Epithelial cell of esophagus (primary cell): ENCODE measurements at regions not wholly inside any gene's neighbourhood (a gene's known extent, or its start where the extent isn't known, plus 50 kb on each side); places are given as distances from the start of the nearest gene placed in this dataset.

Experiments used
- DNase-seq: peaks from one replicate; pipeline ENCODE4 v3.0.0; 2010; ENCODE audit warnings: low read depth
- H3K4me3 ChIP-seq: 2 replicates; pipeline ENCODE4 v1.5.1; 2011; ENCODE audit warnings: mild to moderate bottlenecking, low read length, control low read depth
- TF ChIP-seq, protein P1 (sequence below): IDR thresholded peaks from 2 replicates; pipeline ENCODE4 v1.5.1; 2011; ENCODE audit warnings: low read depth, mild to moderate bottlenecking, low read length, control low read depth, inconsistent platforms; ENCODE audit not compliant: insufficient read depth; ENCODE audit errors: missing control alignments

DNA sequence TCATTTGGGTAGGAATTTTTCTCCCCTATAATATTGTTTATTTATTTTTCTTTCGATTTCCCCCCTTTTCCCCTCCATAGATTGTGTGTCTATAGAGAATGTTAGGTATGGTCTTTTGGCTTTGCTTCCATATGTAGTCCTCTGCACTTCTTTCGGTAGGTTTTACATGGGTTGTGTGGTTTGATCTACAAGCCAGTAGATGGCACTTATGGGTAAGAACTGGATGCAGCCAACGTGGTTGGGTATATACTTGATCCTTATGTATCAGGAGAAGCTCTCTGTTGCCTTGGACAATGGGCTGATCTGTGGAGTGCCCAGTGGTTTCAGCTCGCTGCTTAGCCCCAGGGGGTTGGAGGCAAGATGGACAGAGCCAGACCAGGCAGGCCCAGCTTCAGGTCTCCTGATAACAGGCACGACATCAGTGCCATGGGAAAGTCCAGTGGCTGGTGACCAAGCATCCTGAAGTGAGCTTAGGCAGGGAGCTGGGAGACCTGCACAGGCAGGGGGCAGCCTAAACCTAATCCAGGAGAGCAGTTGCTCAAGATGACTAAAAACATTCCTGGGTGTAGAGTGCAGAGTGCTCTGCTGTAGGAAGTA is 488.3 kb downstream of the CCDC85A start:
- DNase-seq: peak; percentile 6
- TF ChIP-seq, protein P1, sequence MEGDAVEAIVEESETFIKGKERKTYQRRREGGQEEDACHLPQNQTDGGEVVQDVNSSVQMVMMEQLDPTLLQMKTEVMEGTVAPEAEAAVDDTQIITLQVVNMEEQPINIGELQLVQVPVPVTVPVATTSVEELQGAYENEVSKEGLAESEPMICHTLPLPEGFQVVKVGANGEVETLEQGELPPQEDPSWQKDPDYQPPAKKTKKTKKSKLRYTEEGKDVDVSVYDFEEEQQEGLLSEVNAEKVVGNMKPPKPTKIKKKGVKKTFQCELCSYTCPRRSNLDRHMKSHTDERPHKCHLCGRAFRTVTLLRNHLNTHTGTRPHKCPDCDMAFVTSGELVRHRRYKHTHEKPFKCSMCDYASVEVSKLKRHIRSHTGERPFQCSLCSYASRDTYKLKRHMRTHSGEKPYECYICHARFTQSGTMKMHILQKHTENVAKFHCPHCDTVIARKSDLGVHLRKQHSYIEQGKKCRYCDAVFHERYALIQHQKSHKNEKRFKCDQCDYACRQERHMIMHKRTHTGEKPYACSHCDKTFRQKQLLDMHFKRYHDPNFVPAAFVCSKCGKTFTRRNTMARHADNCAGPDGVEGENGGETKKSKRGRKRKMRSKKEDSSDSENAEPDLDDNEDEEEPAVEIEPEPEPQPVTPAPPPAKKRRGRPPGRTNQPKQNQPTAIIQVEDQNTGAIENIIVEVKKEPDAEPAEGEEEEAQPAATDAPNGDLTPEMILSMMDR: no peak
- H3K4me3 ChIP-seq: no peak overlapping the region

DNA sequence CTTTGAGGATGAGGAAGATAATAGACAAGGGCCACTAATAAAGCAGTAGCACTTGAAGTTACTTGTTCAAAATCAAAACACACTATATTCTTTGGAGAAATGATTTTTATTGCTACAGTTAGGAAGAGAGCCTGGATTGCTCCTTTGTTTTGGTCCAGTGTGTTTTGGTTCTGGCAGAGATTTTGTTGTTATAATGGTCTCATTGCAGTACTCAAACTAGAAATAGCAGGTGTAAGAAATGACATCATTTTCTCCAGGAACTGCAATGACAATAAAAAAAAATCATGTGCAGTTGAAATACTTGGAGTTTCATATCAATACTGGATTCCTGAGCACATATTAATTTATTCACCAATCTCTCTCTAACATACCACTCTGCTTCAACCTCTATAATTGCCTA is 490.3 kb downstream of the CCDC85A start:
- no peak overlapping the region for H3K4me3 ChIP-seq
- TF ChIP-seq, protein P1: no peak
- DNase-seq: no peak

DNA sequence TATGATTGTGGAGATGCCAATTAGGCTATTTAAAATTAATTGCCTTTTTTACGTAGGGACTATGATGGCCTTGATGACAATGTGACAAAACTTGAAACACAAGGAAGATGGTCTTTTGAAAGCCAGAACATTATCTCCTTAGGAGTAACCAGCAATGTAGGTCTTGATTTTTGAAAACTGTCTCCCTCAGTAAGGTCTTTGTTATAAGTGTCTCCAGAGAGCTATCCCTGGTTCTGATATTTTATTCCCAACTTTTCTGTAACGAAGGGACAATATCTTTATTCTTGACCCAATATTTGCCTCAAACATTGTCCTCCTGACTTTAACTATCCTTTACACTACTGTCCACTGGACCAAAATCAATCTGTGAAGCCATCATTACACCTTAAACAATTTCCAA is 493.2 kb downstream of the CCDC85A start:
- no peak for DNase-seq
- H3K4me3 ChIP-seq: no peak overlapping the region
- TF ChIP-seq, protein P1: no peak

DNA sequence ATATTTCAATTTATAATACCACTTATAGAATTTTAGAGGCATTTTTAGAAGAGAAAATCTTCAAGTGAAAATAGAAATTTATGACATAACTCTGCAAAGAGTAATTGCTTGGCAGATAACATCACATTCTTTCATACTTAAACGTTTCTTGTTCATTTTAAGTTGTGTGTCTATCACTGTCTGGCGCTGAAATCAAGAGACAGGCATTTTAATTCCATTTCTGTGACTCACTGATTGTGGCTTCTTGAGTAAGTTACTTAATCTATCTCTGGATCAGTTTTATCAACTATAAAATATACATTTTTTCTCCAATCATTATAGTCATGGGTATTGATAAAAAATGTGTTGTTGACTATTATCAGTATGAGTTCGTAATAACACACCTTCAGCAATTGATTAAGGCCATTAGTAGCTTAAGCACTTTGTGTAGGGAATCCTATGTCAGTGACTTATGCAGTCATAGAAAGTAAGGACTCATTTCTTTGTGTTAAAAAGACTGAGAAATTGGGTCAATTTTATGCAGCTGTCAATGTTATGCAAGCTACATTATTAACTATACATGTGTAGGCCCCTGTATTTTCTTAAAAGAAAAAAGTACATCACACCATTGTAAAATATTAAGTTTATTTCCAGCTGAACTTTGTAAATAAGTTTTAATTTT is 497.3 kb downstream of the CCDC85A start:
- H3K4me3 ChIP-seq: no peak overlapping the region
- TF ChIP-seq, protein P1: no peak
- DNase-seq: no peak

DNA sequence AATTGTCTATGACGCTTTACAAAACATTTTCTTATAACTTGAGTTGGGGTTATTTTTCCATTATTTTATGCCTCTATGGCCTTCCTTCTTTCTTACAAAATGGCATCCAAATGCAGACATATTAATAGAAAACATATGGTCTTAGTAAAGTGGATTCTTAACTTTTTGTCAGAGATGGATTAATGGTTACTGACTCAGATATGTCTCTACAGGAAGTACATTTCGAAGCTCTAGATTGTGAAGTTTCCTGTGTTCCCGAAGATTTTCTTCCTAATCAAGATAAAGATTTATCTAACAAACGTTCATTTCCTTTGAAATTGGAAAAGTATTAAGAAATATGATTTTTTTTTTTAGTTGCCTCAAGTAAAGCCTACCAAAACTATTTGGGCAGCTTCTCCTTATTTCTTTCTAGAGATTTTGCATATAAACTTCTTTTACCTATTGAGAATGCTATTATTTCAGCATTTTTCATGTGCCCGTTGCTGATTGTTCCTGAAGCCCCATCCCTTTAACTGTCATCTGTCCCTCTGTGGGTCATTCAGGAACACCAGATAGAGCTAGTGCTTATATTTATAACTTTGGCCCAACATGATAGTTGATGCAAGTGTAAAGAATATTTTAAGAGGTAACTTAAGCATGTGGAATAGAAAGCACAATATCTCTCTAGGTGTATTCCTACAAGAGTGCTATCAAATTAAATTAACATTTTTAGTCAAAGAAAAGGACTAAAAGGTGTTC is 498.0 kb downstream of the CCDC85A start:
- TF ChIP-seq, protein P1: no peak
- DNase-seq: no peak
- H3K4me3 ChIP-seq: no peak overlapping the region

DNA sequence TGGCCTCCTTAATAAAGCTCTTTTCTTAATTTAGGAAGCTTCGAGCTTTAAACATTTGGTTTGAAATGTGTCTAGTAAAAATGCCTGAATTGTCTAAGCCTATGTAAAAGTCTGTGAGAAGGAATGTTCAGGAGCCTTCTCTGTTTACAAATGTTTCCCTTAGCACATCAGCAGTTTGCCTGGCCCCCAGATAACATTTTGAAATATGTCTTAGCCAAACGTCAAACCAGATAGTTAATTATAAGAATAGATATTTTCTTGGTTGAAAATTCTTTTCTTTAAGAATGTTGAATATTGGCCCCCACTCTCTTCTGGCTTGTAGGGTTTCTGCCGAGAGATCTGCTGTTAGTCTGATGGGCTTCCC is 498.6 kb downstream of the CCDC85A start:
- no peak overlapping the region for H3K4me3 ChIP-seq
- TF ChIP-seq, protein P1: no peak
- DNase-seq: no peak
